AG04450 (cell line): ENCODE measurements at regions not wholly inside any gene's neighbourhood (a gene's known extent, or its start where the extent isn't known, plus 50 kb on each side); places are given as distances from the start of the nearest gene placed in this dataset.

Experiments
- CTCF ChIA-PET: fragments of 300-600, 350-600 bp; formaldehyde crosslinking; extraction: SDS; loops from one replicate; lab custom pipeline; 2022; ENCODE audit warnings: antibody characterized with exemption, inconsistent platforms; lab: Charles Lee
- POLR2A ChIA-PET: fragments of 350-600 bp; formaldehyde crosslinking; extraction: SDS; loops from one replicate; lab custom pipeline; 2021; ENCODE audit warnings: antibody characterized with exemption, inconsistent platforms; lab: Yijun Ruan, JAX
- DNase-seq: peaks from one replicate; pipeline ENCODE4 v3.0.0-alpha.2; 2011; ENCODE audit warnings: low read depth, low spot score
- H3K27ac ChIP-seq: one replicate; pipeline ENCODE4 v1.5.1; 2012; ENCODE audit warnings: low read depth, low read length, control low read depth
- H3K27me3 ChIP-seq: one replicate; pipeline ENCODE4 v1.6.0; 2012; ENCODE audit warnings: low read length; ENCODE audit not compliant: control insufficient read depth, insufficient read depth
- H3K4me3 ChIP-seq: 2 replicates; pipeline ENCODE4 v1.5.1; 2011; ENCODE audit warnings: mild to moderate bottlenecking, low read depth, low read length, control low read depth
- H3K9me3 ChIP-seq: 2 replicates; pipeline ENCODE4 v1.5.1; 2012; ENCODE audit warnings: low read length; ENCODE audit not compliant: control insufficient read depth, insufficient read depth
- CTCF ChIP-seq: IDR thresholded peaks from 2 replicates; pipeline ENCODE4 v1.5.1; 2011; ENCODE audit warnings: low read depth, low read length, control low read depth, inconsistent platforms

DNA sequence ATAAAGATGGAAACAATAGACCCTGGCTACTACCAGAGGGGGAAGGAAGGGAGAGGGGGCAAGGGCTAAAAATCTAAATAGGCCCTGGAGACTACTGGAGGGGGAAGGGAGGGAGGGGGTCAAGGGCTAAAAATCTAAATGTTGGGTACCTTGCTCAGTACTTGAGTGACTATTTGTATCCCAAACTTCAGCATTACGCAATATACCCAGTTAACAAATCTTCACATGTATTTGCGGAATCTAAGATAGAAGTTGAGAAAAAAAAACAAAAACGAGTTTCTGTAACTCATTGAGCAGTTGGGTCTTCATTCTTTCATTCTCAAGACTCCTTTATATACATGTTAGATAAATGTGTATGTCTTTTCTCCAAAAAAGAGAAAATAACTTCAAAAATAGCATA is 537.4 kb downstream of the TAF11L14 start:
- Histone ChIP-seq H3K27me3 (no peaks in the 10 kb centered on the region), H3K9me3 (peaks cover 7% of the 10 kb centered on the region; the same call in 1 of the 2 replicates), H3K27ac (no peak overlapping the region), H3K4me3 (no peak overlapping the region)
- ChIA-PET POLR2A (no interaction called here), CTCF (no interaction called here)
- TF ChIP-seq CTCF = no peak
- no peak for DNase-seq

DNA sequence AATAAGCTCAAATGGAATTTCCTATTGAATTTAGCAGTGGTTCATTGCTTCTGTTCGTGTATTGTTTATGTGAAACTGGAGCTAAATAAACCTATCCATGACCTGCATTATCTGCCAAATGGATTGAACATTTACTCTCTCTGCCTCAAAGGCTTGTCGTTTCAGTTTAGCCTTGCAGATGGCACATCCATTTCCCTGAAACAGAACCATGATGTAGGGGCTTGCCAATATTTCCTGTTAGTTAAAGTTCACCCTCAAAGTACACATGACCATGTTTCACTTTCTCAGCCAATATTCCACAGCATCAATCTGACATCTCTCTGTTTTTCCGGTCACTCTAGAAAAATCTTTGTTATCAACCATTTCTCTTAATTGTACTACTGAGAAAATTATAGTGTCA is 545.3 kb downstream of the TAF11L14 start:
- no peak for TF ChIP-seq CTCF
- H3K9me3 ChIP-seq = no peaks in the 10 kb centered on the region
- no peak overlapping the region for H3K27ac ChIP-seq
- no peak overlapping the region for H3K4me3 ChIP-seq
- no peaks in the 10 kb centered on the region for H3K27me3 ChIP-seq
- DNase-seq = no peak
- ChIA-PET POLR2A (no interaction called here), CTCF (no interaction called here)

DNA sequence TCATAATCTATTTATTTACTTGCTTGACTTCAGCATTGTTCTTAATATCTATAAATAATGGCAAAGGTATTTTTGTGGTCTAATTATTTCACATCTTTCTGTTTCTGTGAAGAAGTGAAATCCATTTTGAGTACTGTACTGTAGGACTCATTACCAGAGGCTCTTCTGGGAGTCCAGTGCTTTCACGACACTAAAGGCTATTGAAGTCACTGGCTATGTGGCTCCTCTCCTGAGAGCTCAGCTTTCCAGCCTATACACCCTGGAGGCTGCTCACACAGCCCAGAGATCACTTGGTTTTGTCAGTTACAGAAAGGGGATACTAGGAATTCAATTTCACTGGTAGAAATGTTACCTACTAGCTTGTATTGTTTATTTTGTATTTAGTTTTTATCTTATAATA is 547.3 kb downstream of the TAF11L14 start:
- DNase-seq = no peak
- Histone ChIP-seq H3K27me3 (no peaks in the 10 kb centered on the region), H3K9me3 (no peaks in the 10 kb centered on the region; the same call in 1 of the 2 replicates), H3K4me3 (no peak overlapping the region), H3K27ac (no peak overlapping the region)
- CTCF ChIA-PET = no interaction called here
- POLR2A ChIA-PET = no interaction called here
- no peak for TF ChIP-seq CTCF

DNA sequence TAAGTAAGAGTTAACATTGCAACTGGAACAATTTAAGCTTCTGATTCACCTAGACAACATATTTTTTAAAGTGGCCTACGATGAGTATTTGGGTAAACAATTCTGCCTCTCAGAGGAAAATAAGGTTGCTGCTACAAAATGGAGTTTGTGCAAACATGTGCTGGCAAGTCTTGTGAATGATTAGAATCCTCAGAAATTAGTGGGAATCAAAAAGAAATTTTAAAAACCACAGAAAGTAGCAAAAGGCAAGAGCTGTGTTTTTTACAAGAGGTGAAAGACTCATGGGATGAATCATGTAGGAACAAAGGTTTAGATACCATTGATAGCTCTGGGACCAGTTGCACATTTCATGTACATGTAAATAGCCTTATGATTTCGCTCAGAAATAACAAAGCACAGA is 561.6 kb downstream of the TAF11L14 start:
- ChIA-PET POLR2A (no interaction called here), CTCF (no interaction called here)
- Histone ChIP-seq H3K9me3 (peaks cover 13% of the 10 kb centered on the region), H3K4me3 (no peak overlapping the region), H3K27me3 (no peaks in the 10 kb centered on the region), H3K27ac (no peak overlapping the region)
- TF ChIP-seq CTCF = no peak
- no peak for DNase-seq

DNA sequence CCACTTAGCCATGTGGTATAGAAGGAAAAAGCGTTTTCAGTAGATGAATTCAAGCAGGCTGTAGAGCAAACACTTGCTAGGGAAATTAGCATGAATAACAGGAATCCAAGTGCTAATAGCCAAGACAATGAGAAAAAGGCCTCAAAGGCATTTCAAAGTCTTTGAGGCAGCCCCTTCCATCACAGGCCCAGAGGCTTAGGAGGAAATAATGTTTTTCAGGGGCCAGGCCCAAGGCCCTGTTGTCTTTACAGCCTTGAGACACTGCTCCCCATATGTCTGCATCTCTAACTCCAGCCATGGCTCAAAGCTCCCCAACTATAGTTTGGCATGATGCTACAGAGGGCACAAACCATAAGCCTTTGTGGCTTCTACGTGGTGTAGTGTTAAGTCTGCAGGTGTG is 563.5 kb downstream of the TAF11L14 start:
- Histone ChIP-seq H3K27ac (no peak overlapping the region), H3K4me3 (no peak overlapping the region), H3K9me3 (peaks cover 7% of the 10 kb centered on the region), H3K27me3 (no peaks in the 10 kb centered on the region)
- CTCF ChIA-PET = no interaction called here
- no peak for TF ChIP-seq CTCF
- POLR2A ChIA-PET = no interaction called here
- DNase-seq = no peak
